Loucy (cell line): ENCODE measurements at regions not wholly inside any gene's neighbourhood (a gene's known extent, or its start where the extent isn't known, plus 50 kb on each side); places are given as distances from the start of the nearest gene placed in this dataset.

ENCODE experiments used
- H2AFZ ChIP-seq: fragments of 200-600 bp; sonication (generic); 2 replicates; pipeline ENCODE4 v1.6.0; 2016; ENCODE audit warnings: antibody characterized with exemption, mild to moderate bottlenecking, low read length, moderate library complexity
- H3F3A ChIP-seq: fragments of 200-600 bp; 2 replicates; pipeline ENCODE4 v1.6.0; 2016; ENCODE audit warnings: antibody characterized with exemption, low read depth, mild to moderate bottlenecking
- H3K27me3 ChIP-seq: fragments of 200-600 bp; sonication (generic); 2 replicates; pipeline ENCODE4 v1.6.1; 2014; ENCODE audit warnings: low read length, mild to moderate bottlenecking; ENCODE audit not compliant: insufficient read depth, poor library complexity, severe bottlenecking
- H3K36me3 ChIP-seq: fragments of 200-600 bp; sonication (generic); 2 replicates; pipeline ENCODE4 v1.6.1; 2016; ENCODE audit warnings: low read length; ENCODE audit not compliant: insufficient read depth
- H3K4me1 ChIP-seq: fragments of 200-600 bp; sonication (generic); 2 replicates; pipeline ENCODE4 v1.5.1; 2014; ENCODE audit warnings: low read length, mild to moderate bottlenecking; ENCODE audit not compliant: insufficient read depth, poor library complexity, severe bottlenecking
- H3K4me2 ChIP-seq: fragments of 200-600 bp; sonication (generic); 2 replicates; pipeline ENCODE4 v1.6.0; 2014; ENCODE audit warnings: antibody characterized with exemption, low read length, low read depth, mild to moderate bottlenecking; ENCODE audit not compliant: poor library complexity, severe bottlenecking
- H3K4me3 ChIP-seq: fragments of 200-600 bp; sonication (generic); 2 replicates; pipeline ENCODE4 v1.5.1; 2014; ENCODE audit warnings: low read length, mild to moderate bottlenecking, mixed read lengths; ENCODE audit not compliant: poor library complexity, severe bottlenecking
- H3K79me2 ChIP-seq: fragments of 200-600 bp; sonication (generic); 2 replicates; pipeline ENCODE4 v1.6.1; 2014; ENCODE audit warnings: low read length; ENCODE audit not compliant: insufficient read depth
- H3K9ac ChIP-seq: fragments of 200-600 bp; sonication (generic); 2 replicates; pipeline ENCODE4 v1.6.0; 2014; ENCODE audit warnings: mild to moderate bottlenecking, low read depth, low read length, moderate library complexity; ENCODE audit not compliant: poor library complexity, severe bottlenecking
- H3K9me2 ChIP-seq: fragments of 200-600 bp; sonication (generic); replicated peaks from 2 replicates; pipeline ENCODE4 v1.6.1; 2016; ENCODE audit warnings: low read depth, low read length, mixed read lengths
- H3K9me3 ChIP-seq: fragments of 200-600 bp; sonication (generic); 2 replicates; pipeline ENCODE4 v1.6.1; 2014; ENCODE audit warnings: mild to moderate bottlenecking, antibody characterized with exemption, low read length, low read depth; ENCODE audit not compliant: insufficient read depth
- H4K20me1 ChIP-seq: fragments of 200-600 bp; sonication (generic); 2 replicates; pipeline ENCODE4 v1.6.0; 2014; ENCODE audit warnings: antibody characterized with exemption, low read length, mild to moderate bottlenecking; ENCODE audit not compliant: insufficient read depth, poor library complexity, severe bottlenecking
- EZH2phosphoT487 ChIP-seq: fragments of 200-600 bp; IDR thresholded peaks from 2 replicates; pipeline ENCODE4 v1.6.1; 2018; ENCODE audit warnings: antibody characterized with exemption, mild to moderate bottlenecking, moderate library complexity, borderline replicate concordance
- TF ChIP-seq, protein P1 (sequence below): fragments of 200-600 bp; sonication (generic); conservative IDR thresholded peaks from 2 replicates; pipeline ENCODE4 v1.5.1; 2014; ENCODE audit warnings: mild to moderate bottlenecking, antibody characterized with exemption, low read length

DNA sequence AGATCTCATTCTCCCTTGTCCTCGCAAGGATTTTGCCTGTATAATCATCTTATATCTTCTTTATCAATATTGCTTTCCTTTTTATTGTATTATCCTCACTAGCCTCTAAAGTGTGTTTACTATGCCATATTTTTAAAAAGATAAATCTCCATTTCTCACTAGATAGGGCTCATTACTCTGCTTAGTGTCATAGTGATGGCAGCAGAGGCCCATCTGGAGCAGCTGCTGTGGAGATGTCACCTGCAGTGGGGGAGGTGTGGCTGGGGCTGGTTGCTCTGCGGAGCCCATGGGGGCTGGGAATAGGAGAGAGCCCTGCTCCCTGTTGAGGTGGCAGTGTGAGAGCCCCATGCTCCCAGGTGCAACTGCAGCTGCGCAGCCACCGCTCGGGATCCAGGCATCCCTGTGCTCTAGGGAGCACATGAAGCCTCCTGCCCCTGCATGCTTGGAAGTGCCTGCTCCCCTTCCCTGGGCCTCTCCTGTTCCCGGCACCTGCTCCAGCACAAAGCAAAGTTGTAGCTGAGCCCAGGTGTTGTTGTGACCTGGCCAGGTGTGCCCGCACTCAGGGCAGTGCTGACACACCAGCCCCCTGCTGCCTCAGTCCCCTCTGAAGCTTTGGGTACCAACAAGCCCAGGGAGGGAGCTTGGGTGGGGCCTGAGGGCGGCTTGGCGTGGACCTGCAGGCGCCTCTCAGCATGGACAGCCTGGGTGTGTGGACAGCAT, 144.6 kb upstream of the MRPS30 start:
- Histone ChIP-seq H3K4me3 (no peak overlapping the region), H4K20me1 (no peaks in the 10 kb centered on the region), H3K4me1 (no peaks in the 10 kb centered on the region), H3K9me2 (no peaks in the 10 kb centered on the region), H3K36me3 (no peaks in the 10 kb centered on the region), H3K9me3 (no peaks in the 10 kb centered on the region), H3K4me2 (no peak overlapping the region), H3K27me3 (no peaks in the 10 kb centered on the region), H3K9ac (no peak overlapping the region), H3K79me2 (no peaks in the 10 kb centered on the region), H2AFZ (no peak overlapping the region), H3F3A (no peaks in the 10 kb centered on the region)
- TF ChIP-seq EZH2phosphoT487: no peak
- TF ChIP-seq, protein P1, sequence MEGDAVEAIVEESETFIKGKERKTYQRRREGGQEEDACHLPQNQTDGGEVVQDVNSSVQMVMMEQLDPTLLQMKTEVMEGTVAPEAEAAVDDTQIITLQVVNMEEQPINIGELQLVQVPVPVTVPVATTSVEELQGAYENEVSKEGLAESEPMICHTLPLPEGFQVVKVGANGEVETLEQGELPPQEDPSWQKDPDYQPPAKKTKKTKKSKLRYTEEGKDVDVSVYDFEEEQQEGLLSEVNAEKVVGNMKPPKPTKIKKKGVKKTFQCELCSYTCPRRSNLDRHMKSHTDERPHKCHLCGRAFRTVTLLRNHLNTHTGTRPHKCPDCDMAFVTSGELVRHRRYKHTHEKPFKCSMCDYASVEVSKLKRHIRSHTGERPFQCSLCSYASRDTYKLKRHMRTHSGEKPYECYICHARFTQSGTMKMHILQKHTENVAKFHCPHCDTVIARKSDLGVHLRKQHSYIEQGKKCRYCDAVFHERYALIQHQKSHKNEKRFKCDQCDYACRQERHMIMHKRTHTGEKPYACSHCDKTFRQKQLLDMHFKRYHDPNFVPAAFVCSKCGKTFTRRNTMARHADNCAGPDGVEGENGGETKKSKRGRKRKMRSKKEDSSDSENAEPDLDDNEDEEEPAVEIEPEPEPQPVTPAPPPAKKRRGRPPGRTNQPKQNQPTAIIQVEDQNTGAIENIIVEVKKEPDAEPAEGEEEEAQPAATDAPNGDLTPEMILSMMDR: no peak

DNA sequence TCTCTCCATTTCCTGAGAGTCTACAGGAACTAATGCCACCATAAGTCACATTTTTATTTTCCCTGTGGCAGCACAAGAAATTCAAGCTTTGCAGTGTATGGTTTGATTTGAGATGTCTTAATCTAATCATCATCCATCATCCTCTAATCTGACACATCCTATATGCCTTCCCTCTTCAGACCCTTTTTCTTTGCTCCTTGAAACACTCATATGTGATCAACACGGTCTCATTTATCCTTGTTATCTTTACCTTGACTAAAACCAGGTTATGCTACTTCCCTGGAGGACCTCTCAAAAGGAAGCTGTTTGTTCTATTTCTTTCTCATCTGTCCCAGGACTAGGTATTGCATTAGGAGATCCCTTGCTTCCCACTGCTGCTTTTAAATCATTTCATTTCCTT, 146.9 kb upstream of the MRPS30 start:
- no peak overlapping the region for H2AFZ ChIP-seq
- no peaks in the 10 kb centered on the region for H3K9me3 ChIP-seq
- no peaks in the 10 kb centered on the region for H4K20me1 ChIP-seq
- H3F3A ChIP-seq: no peaks in the 10 kb centered on the region
- no peaks in the 10 kb centered on the region for H3K36me3 ChIP-seq
- H3K9me2 ChIP-seq: no peaks in the 10 kb centered on the region
- no peak overlapping the region for H3K4me3 ChIP-seq
- no peak for TF ChIP-seq EZH2phosphoT487
- TF ChIP-seq, protein P1: no peak
- no peaks in the 10 kb centered on the region for H3K27me3 ChIP-seq
- no peaks in the 10 kb centered on the region for H3K79me2 ChIP-seq
- no peak overlapping the region for H3K9ac ChIP-seq
- no peaks in the 10 kb centered on the region for H3K4me1 ChIP-seq
- no peak overlapping the region for H3K4me2 ChIP-seq

DNA sequence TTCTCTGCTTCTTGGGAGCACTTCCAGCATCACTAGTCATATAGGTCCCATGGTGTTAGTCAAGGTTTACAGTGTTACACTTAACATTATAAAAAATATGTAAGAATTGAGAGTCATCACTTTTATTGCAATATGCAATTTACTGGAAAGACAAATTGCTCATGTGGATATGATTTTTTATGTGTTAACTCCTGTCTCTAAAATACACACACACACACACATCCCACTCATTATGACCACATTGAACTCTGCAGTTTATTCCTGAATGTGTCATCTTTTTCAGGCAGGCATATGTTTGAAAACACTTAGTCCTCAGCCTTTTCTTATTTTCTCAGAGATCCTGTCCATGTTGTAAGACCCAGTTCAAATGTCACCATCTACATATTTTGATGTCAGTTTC, 148.5 kb upstream of the MRPS30 start:
- H3K9me2 ChIP-seq: no peaks in the 10 kb centered on the region
- no peaks in the 10 kb centered on the region for H3K36me3 ChIP-seq
- H3K27me3 ChIP-seq: no peaks in the 10 kb centered on the region
- no peaks in the 10 kb centered on the region for H3K9me3 ChIP-seq
- no peaks in the 10 kb centered on the region for H3K79me2 ChIP-seq
- no peaks in the 10 kb centered on the region for H4K20me1 ChIP-seq
- no peak overlapping the region for H3K4me2 ChIP-seq
- H3K4me3 ChIP-seq: no peak overlapping the region
- no peak for TF ChIP-seq EZH2phosphoT487
- TF ChIP-seq, protein P1: no peak
- no peak overlapping the region for H2AFZ ChIP-seq
- no peaks in the 10 kb centered on the region for H3K4me1 ChIP-seq
- H3F3A ChIP-seq: no peaks in the 10 kb centered on the region
- no peak overlapping the region for H3K9ac ChIP-seq
